ENCODE measurements at regions not wholly inside any gene's neighbourhood (a gene's known extent, or its start where the extent isn't known, plus 50 kb on each side); places are given as distances from the start of the nearest gene placed in this dataset.

GRCh38 chr1:220385158-220385557 is 112.9 kb upstream of the RAB3GAP2 start:
- Histone ChIP-seq H3K36me3 (replicated peaks in 1 of 2; ENCODE audit: insufficient read depth in 1 of 2, low read depth in 2 of 2) (no peaks in the 10 kb centered on the region), H3K4me1 (no peaks in the 10 kb centered on the region), H3K9me3 (no peaks in the 10 kb centered on the region), H3K27ac (no peak overlapping the region), H3K4me3 (no peak overlapping the region), H3K27me3 (no peaks in the 10 kb centered on the region)
- TF ChIP-seq POLR2A (IDR thresholded peaks at IDR 0.05) = no peak
- TF ChIP-seq CTCF (IDR thresholded peaks at IDR 0.05) = no peak
- ATAC-seq (no peak), DNase-seq (no peak)
- 69 to 71% methylated on average over 1 of the region's 1 CpG for WGBS, 2 donors
- intact Hi-C loops (cut with DNase I) = no loop called here

- H3K9me3 ChIP-seq = no peaks in the 10 kb centered on the region
- H3K4me3 ChIP-seq = no peak overlapping the region
- ATAC-seq (no peak), DNase-seq (no peak)
- H3K4me1 ChIP-seq = no peaks in the 10 kb centered on the region
- no peaks in the 10 kb centered on the region for H3K27me3 ChIP-seq
- H3K36me3 ChIP-seq (replicated peaks in 1 of 2; ENCODE audit: insufficient read depth in 1 of 2, low read depth in 2 of 2) = no peaks in the 10 kb centered on the region
- no peak overlapping the region for H3K27ac ChIP-seq
- intact Hi-C loops (cut with DNase I) = no loop called here
- TF ChIP-seq CTCF (IDR thresholded peaks at IDR 0.05) = no peak
- no peak for TF ChIP-seq POLR2A (IDR thresholded peaks at IDR 0.05)
- 61 to 64% methylated on average over 4 of the region's 4 CpGs for WGBS, 2 donors
These were observed 110.7 kb upstream of the RAB3GAP2 start for GRCh38 chr1:220382994-220383393.

- no peaks in the 10 kb centered on the region for H3K9me3 ChIP-seq
- no peaks in the 10 kb centered on the region for H3K27me3 ChIP-seq
- H3K27ac ChIP-seq = no peak overlapping the region
- no peak overlapping the region for H3K4me3 ChIP-seq
- H3K4me1 ChIP-seq = no peaks in the 10 kb centered on the region
- H3K36me3 ChIP-seq (replicated peaks in 1 of 2; ENCODE audit: insufficient read depth in 1 of 2, low read depth in 2 of 2) = no peaks in the 10 kb centered on the region
- no peak for DNase-seq
- TF ChIP-seq POLR2A (IDR thresholded peaks at IDR 0.05) = no peak
- no peak for TF ChIP-seq CTCF (IDR thresholded peaks at IDR 0.05)
- intact Hi-C loops (cut with DNase I) = no loop called here
- 54 to 66% methylated on average over 3 of the region's 3 CpGs for WGBS, 2 donors
- no peak for ATAC-seq
These were observed 108.6 kb upstream of the RAB3GAP2 start for GRCh38 chr1:220380885-220381284.

- Histone ChIP-seq H3K27ac (no peak overlapping the region), H3K36me3 (replicated peaks in 1 of 2; ENCODE audit: insufficient read depth in 1 of 2, low read depth in 2 of 2) (no peaks in the 10 kb centered on the region), H3K4me1 (no peaks in the 10 kb centered on the region), H3K4me3 (no peak overlapping the region), H3K27me3 (no peaks in the 10 kb centered on the region), H3K9me3 (no peaks in the 10 kb centered on the region)
- 50 to 54% methylated on average over 11 of the region's 11 CpGs for WGBS, 2 donors
- no peak for DNase-seq
- TF ChIP-seq POLR2A (IDR thresholded peaks at IDR 0.05) (no peak), CTCF (IDR thresholded peaks at IDR 0.05) (no peak)
- intact Hi-C loops (cut with DNase I) = no loop called here
- no peak for ATAC-seq
These were observed 106.5 kb upstream of the RAB3GAP2 start for GRCh38 chr1:220378571-220379302.

- Histone ChIP-seq H3K36me3 (replicated peaks in 1 of 2; ENCODE audit: insufficient read depth in 1 of 2, low read depth in 2 of 2) (no peaks in the 10 kb centered on the region), H3K27me3 (no peaks in the 10 kb centered on the region), H3K9me3 (no peaks in the 10 kb centered on the region), H3K4me3 (no peak overlapping the region), H3K27ac (no peak overlapping the region), H3K4me1 (no peaks in the 10 kb centered on the region)
- 40 to 56% methylated on average over 3 of the region's 3 CpGs for WGBS, 2 donors
- TF ChIP-seq POLR2A (IDR thresholded peaks at IDR 0.05) (no peak), CTCF (IDR thresholded peaks at IDR 0.05) (no peak)
- ATAC-seq = no peak
- intact Hi-C loops (cut with DNase I) = no loop called here
- no peak for DNase-seq
These were observed 103.5 kb upstream of the RAB3GAP2 start for GRCh38 chr1:220375715-220376114.

Measured in body of pancreas (tissue), 4 donors.